Psoas muscle (tissue), 7 donors: ENCODE measurements at regions not wholly inside any gene's neighbourhood (a gene's known extent, or its start where the extent isn't known, plus 50 kb on each side); places are given as distances from the start of the nearest gene placed in this dataset.

ENCODE experiments used
- ATAC-seq, 4 donors: fragments of 200-7000 bp; cut with Tn5 transposase; one replicate each; pipeline ENCODE4 v1.9.1; 2020; ENCODE audit warnings: moderate library complexity in 3 of 4, mild to moderate bottlenecking in 2 of 4
- DNase-seq, 2 donors: peaks; one replicate each; pipeline ENCODE4 v3.0.0-alpha.2; 2020
- H3K27ac ChIP-seq: fragments of 200-600 bp; one replicate; pipeline ENCODE4 v1.8.0; 2022
- H3K27me3 ChIP-seq, 3 donors: fragments of 200-600 bp in 1 of 3; one replicate each; pipeline versions ENCODE4 v1.6.1 to v1.8.0; 2013 to 2022; ENCODE audit warnings: low read length in 2 of 3, mild to moderate bottlenecking in 2 of 3, moderate library complexity in 1 of 3; ENCODE audit not compliant: insufficient read depth in 3 of 3
- H3K36me3 ChIP-seq, 2 donors: fragments of 200-600 bp in 1 of 2; one replicate each; pipeline versions ENCODE4 v1.6.1 to v1.8.0; 2013 to 2022; ENCODE audit warnings: low read depth in 1 of 2, mild to moderate bottlenecking in 1 of 2, moderate library complexity in 1 of 2; ENCODE audit not compliant: insufficient read depth in 1 of 2
- H3K4me1 ChIP-seq: fragments of 200-600 bp; one replicate; pipeline ENCODE4 v1.8.0; 2022
- H3K4me3 ChIP-seq: fragments of 200-600 bp; one replicate; pipeline ENCODE4 v1.8.0; 2022; ENCODE audit warnings: mild to moderate bottlenecking
- H3K9me3 ChIP-seq: fragments of 200-600 bp; one replicate; pipeline ENCODE4 v1.8.0; 2022
- WGBS, 3 donors: extraction: QIAGEN DNeasy Blood & Tissue Kit; methylation state at CpG; one replicate each; pipeline versions ENCODE4 v1.1.6 to v1.1.7; 2013; 5-methylcytosine and 5-hydroxymethylcytosine counted together
- intact Hi-C, 2 donors: fragments of 100-400 bp; cut with DNase I; formaldehyde crosslinking; loops; one replicate each; pipeline versions ENCODE4 v1.11.0 to v1.14.2; 2022
- TF ChIP-seq, protein P1 (sequence below): fragments of 200-600 bp; IDR thresholded peaks from one replicate; pipeline ENCODE4 v1.8.0; 2022; ENCODE audit warnings: antibody characterized with exemption
- donor health status: healthy with polysubstance abuse.
- donor health status: DM: no; HTN: no; CAD: no; lungs with moderate emphysema.
- donor health status: Bipolar disorder and iron deficiency.
- donor health status: healthy.
- donor health status: DM: yes; HTN: yes; CAD: no.
- donor health status: DM: no; HTN: no; CAD: no.
- donor health status: DM: yes; HTN: yes; CAD: no.

DNA sequence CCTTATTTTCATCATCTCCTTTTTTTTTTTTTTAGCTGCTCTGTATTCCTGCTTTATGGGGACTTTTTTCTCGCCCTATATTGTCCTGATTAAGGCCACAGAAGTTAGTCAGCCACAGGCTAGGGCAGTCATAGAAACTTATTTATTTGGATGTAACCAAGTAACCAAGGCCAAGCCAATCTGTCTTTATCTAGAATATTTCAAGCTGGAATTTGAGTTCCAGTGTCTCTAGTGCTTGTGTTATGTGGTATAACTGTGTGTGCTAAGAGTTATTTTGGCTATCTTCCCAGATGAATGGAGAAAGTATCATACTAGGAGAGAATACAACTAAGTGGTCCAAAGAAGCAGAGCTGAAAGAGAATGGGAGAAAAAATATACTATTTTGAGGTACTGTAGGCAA lies 751.5 kb downstream of the CBLN4 start:
- 37 to 79% (median 69%) methylated on average over 1 of the region's 1 CpG for WGBS, 3 donors
- no peak for ATAC-seq
- Histone ChIP-seq H3K4me3 (no peak overlapping the region), H3K27ac (no peak overlapping the region), H3K27me3 (no peaks in the 10 kb centered on the region), H3K4me1 (no peaks in the 10 kb centered on the region), H3K36me3 (no peaks in the 10 kb centered on the region), H3K9me3 (no peaks in the 10 kb centered on the region)
- intact Hi-C loops, result no loop called here
- DNase-seq, result no peak
- TF ChIP-seq, protein P1, sequence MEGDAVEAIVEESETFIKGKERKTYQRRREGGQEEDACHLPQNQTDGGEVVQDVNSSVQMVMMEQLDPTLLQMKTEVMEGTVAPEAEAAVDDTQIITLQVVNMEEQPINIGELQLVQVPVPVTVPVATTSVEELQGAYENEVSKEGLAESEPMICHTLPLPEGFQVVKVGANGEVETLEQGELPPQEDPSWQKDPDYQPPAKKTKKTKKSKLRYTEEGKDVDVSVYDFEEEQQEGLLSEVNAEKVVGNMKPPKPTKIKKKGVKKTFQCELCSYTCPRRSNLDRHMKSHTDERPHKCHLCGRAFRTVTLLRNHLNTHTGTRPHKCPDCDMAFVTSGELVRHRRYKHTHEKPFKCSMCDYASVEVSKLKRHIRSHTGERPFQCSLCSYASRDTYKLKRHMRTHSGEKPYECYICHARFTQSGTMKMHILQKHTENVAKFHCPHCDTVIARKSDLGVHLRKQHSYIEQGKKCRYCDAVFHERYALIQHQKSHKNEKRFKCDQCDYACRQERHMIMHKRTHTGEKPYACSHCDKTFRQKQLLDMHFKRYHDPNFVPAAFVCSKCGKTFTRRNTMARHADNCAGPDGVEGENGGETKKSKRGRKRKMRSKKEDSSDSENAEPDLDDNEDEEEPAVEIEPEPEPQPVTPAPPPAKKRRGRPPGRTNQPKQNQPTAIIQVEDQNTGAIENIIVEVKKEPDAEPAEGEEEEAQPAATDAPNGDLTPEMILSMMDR, result no peak

DNA sequence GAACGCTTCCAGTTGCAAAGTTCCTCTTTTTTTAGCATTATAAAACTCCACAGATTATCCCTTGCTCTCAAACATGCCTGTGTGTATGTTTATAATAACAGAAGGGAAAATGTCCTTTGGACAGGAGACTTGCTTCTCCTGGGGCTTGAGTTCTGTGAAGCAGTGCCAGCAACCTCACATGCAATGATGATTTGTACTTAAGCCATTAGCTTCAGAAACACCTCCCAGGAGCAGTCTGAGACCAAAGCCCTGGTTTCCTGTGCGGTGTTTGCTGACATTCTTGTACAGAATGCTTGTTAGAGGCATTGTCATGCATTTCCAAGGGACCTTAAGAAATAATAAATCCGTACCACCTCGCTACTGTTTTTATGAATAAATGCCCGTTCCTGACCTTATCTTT lies 752.8 kb downstream of the CBLN4 start:
- no peak overlapping the region for H3K4me3 ChIP-seq
- no peaks in the 10 kb centered on the region for H3K4me1 ChIP-seq
- no peak overlapping the region for H3K27ac ChIP-seq
- DNase-seq (no peak), ATAC-seq (no peak)
- TF ChIP-seq, protein P1, result no peak
- intact Hi-C loops, result no loop called here
- no peaks in the 10 kb centered on the region for H3K27me3 ChIP-seq
- no peaks in the 10 kb centered on the region for H3K9me3 ChIP-seq
- no peaks in the 10 kb centered on the region for H3K36me3 ChIP-seq
- 62 to 66% (median 63%) methylated on average over 5 of the region's 5 CpGs for WGBS, 3 donors

DNA sequence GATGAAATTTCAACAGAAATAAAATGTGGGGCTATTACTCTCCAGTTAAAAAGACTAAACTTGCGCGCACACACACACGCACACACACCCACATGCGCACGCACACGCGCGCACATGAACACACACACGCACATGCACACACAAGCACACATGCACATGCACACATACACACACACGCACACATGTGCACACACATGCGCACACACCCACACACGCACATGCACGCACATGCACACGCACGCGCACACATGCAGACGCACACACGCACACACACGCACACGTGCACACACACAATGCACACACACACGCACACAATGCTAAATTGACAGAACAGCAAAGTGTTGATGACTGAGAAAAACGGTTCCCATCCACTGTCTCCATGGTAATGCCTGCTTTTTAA lies 754.1 kb downstream of the CBLN4 start:
- TF ChIP-seq, protein P1, result no peak
- Histone ChIP-seq H3K27ac (no peak overlapping the region), H3K9me3 (no peaks in the 10 kb centered on the region), H3K4me3 (no peak overlapping the region), H3K27me3 (no peaks in the 10 kb centered on the region), H3K4me1 (no peaks in the 10 kb centered on the region), H3K36me3 (no peaks in the 10 kb centered on the region)
- 93 to 97% (median 96%) methylated on average over 22 of the region's 22 CpGs for WGBS, 3 donors
- ATAC-seq, result no peak
- no peak for DNase-seq
- intact Hi-C loops, result no loop called here

DNA sequence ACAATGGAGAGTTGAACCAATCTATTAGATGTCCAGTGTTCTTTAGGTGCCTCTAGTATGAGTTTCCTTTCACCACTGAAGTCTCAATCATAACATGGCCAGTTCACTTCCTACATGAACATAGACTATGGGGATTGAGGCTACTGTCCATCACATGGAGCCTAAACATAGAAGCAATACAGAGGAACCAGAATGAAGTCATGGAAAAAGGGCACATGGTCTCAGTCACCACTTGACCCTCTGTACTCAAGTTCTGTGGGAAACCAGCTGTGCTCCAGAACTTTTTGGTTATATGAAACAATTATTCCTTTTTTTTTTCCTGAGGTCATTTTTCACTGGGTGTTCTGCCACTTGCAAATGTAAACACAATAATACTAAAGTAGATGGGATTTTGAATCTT lies 762.5 kb downstream of the CBLN4 start:
- Histone ChIP-seq H3K27me3 (no peaks in the 10 kb centered on the region), H3K27ac (no peak overlapping the region), H3K4me1 (no peaks in the 10 kb centered on the region), H3K4me3 (no peak overlapping the region), H3K9me3 (no peaks in the 10 kb centered on the region), H3K36me3 (no peaks in the 10 kb centered on the region)
- intact Hi-C loops, result no loop called here
- TF ChIP-seq, protein P1, result no peak
- DNase-seq (no peak), ATAC-seq (no peak)

DNA sequence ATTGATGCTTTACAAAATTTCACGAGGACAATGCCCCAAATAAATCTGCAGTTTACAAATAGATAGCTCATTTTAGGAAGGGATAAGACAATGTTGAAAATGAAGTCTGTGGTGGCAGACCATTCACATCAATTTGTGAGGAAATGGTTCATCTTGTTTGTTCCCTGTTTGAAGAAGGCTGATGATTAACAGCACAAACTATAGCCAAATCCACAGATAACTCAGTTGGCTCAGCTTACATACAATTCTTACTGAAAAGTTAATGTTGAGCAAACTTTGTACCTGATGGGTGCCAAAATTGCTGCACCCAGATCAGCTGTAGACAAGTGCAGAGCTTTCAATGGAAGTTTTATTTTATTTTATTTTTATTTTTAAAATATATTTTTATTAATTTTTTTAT lies 763.9 kb downstream of the DOK5 start:
- WGBS, 3 donors, result 49 to 59% (median 58%) methylated on average over 1 of the region's 1 CpG
- no peak for DNase-seq
- no peaks in the 10 kb centered on the region for H3K27me3 ChIP-seq
- H3K9me3 ChIP-seq, result no peaks in the 10 kb centered on the region
- H3K27ac ChIP-seq, result no peak overlapping the region
- no peaks in the 10 kb centered on the region for H3K4me1 ChIP-seq
- intact Hi-C loops, result no loop called here
- no peak overlapping the region for H3K4me3 ChIP-seq
- no peak for ATAC-seq
- H3K36me3 ChIP-seq, result no peaks in the 10 kb centered on the region
- TF ChIP-seq, protein P1, result no peak
